NB4 (cell line): ENCODE measurements at regions not wholly inside any gene's neighbourhood (a gene's known extent, or its start where the extent isn't known, plus 50 kb on each side); places are given as distances from the start of the nearest gene placed in this dataset.

ENCODE experiments used
- CTCF ChIP-seq: IDR thresholded peaks from one replicate; pipeline ENCODE4 v1.5.1; 2012; ENCODE audit warnings: low read depth, low read length
- MAX ChIP-seq: IDR thresholded peaks from 2 replicates; pipeline ENCODE4 v1.6.1; 2011; ENCODE audit warnings: low read depth, low read length
- MYC ChIP-seq: IDR thresholded peaks from 2 replicates; pipeline ENCODE4 v1.6.1; 2011; ENCODE audit warnings: low read depth, low read length
- POLR2A ChIP-seq: IDR thresholded peaks from 2 replicates; pipeline ENCODE4 v1.6.1; 2011; ENCODE audit warnings: mild to moderate bottlenecking; ENCODE audit not compliant: insufficient read length; ENCODE audit errors: extremely low read depth

- TF ChIP-seq CTCF, result no peak
- TF ChIP-seq POLR2A, result no peak
- no peak for TF ChIP-seq MAX
- TF ChIP-seq MYC, result no peak
These were observed 238.7 kb downstream of the KIF20B start for GRCh38 chr10:89940076-89940475.
